ENCODE measurements at regions not wholly inside any gene's neighbourhood (a gene's known extent, or its start where the extent isn't known, plus 50 kb on each side); places are given as distances from the start of the nearest gene placed in this dataset.

DNA sequence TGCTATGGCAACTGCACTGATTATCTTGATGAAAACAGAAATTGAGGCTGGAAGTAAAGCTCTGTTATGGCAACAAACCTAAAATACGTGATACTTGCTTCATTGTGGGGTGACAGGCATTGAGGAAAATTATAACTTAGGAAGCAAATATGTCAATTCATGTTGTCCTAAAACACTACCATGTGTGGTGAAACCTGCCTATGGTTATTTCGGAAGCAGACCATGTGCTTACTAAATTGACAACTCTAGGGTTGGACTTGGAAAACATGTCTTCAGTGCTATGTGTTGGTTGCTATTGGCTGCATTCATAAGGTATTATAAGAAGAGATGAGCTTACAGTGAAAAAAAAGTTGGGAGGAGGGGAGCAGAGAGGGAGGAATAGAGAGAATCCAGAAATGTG, 55.0 kb upstream of the C14orf132 start (continued):
- TF ChIP-seq, protein P1, sequence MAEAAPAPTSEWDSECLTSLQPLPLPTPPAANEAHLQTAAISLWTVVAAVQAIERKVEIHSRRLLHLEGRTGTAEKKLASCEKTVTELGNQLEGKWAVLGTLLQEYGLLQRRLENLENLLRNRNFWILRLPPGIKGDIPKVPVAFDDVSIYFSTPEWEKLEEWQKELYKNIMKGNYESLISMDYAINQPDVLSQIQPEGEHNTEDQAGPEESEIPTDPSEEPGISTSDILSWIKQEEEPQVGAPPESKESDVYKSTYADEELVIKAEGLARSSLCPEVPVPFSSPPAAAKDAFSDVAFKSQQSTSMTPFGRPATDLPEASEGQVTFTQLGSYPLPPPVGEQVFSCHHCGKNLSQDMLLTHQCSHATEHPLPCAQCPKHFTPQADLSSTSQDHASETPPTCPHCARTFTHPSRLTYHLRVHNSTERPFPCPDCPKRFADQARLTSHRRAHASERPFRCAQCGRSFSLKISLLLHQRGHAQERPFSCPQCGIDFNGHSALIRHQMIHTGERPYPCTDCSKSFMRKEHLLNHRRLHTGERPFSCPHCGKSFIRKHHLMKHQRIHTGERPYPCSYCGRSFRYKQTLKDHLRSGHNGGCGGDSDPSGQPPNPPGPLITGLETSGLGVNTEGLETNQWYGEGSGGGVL (CRISPR knock-in tag; IDR thresholded peaks at IDR 0.05): no peak
- TF ChIP-seq ZZZ3 (IDR thresholded peaks at IDR 0.05) (no peak), SMARCB1 (IDR thresholded peaks at IDR 0.05; ENCODE audit: insufficient read length, low read depth) (no peak), TAF1 (IDR thresholded peaks at IDR 0.05; ENCODE audit: control insufficient read depth, extremely low read depth, insufficient read depth, low read length, severe bottlenecking) (no peak)
